AG09319 (cell line): ENCODE measurements at regions not wholly inside any gene's neighbourhood (a gene's known extent, or its start where the extent isn't known, plus 50 kb on each side); places are given as distances from the start of the nearest gene placed in this dataset.
"Not testable (repeated sequence)": the region's sequence is repeated elsewhere in the genome, so short reads cannot be mapped to it uniquely, and the experiment has no call there.

Source experiments
- DNase-seq: peaks from one replicate; pipeline ENCODE4 v3.0.0-alpha.2; 2010; ENCODE audit warnings: low read depth; ENCODE audit errors: extremely low read depth
- TF ChIP-seq, protein P1 (sequence below): IDR thresholded peaks from 2 replicates; pipeline ENCODE4 v1.5.1; 2011; ENCODE audit warnings: low read depth, mild to moderate bottlenecking, inconsistent platforms, low read length, moderate library complexity

DNA sequence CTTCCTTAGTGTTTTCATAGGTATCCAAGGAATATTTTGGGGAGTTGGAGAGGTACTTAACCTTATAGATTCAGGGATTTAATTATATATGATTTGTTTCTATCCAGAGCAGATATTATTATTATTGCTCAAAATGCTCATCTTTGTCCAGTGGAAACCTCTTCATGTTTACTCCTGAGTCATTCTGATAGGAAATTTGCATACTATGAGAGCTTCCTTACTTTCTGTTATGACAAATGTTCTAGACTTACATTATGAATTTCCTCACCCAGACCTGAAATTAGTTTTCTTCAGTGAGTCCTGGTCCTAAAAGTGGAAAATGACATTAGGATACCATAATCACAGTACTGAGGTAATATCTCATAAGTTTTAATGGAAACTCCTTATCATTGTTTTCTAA lies 57.5 kb upstream of the PLPPR5 start:
- no peak for DNase-seq
- TF ChIP-seq, protein P1, sequence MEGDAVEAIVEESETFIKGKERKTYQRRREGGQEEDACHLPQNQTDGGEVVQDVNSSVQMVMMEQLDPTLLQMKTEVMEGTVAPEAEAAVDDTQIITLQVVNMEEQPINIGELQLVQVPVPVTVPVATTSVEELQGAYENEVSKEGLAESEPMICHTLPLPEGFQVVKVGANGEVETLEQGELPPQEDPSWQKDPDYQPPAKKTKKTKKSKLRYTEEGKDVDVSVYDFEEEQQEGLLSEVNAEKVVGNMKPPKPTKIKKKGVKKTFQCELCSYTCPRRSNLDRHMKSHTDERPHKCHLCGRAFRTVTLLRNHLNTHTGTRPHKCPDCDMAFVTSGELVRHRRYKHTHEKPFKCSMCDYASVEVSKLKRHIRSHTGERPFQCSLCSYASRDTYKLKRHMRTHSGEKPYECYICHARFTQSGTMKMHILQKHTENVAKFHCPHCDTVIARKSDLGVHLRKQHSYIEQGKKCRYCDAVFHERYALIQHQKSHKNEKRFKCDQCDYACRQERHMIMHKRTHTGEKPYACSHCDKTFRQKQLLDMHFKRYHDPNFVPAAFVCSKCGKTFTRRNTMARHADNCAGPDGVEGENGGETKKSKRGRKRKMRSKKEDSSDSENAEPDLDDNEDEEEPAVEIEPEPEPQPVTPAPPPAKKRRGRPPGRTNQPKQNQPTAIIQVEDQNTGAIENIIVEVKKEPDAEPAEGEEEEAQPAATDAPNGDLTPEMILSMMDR, result no peak

DNA sequence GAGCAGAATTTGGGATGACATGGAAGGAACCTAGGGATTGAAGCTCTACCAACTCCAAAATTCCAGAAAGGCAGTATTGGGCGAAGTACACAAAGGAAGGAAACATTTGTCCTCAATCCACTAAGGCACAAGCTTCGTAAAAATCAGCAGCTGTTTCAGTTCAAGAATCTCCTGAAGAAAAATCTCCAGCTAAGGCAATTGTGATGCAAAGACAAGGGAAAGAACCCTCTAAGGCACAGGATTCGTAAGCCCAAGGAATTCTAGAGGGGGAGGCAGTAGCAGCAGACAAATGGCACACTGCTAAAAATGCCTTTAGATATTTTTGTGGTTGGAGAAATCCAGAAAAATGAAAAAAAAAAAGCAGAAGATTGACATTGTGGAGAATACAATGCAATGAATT lies 64.5 kb upstream of the PLPPR5 start:
- no peak for DNase-seq
- TF ChIP-seq, protein P1, result no peak

DNA sequence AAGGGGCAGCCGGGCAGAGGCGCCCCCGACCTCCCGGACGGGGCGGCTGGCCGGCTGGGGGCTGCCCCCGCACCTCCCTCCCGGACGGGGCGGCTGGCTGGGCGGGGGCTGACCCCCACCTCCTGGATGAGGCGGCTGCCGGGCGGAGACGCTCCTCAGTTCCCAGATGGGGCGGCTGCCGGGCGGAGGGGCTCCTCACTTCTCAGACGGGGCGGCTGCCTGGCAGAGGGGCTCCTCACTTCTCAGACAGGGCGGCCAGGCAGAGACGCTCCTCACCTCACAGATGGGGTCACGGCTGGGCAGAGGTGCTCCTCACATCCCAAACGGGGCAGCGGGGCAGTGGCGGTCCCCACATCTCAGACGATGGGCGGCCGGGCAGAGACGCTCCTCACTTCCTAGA lies 73.9 kb upstream of the PLPPR5 start:
- not testable (repeated sequence) for DNase-seq

DNA sequence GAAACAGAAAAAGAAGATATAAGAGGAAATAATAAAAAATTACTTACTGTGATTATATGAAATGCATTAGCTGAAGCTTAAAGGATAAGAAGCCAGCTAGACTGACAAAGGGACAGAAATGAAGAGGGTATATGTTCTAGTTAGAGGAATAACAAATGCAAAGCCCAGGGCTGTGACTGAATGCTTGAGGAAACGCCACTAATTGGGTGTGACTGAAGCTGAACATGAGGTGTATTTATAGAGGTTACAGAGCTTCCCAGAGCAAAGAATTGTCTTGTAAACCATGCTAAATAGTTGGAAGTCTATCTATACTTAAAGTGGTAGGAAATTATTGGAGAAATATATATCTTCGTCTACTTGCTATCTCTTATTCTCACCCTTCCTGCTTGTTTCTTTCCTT lies 77.7 kb upstream of the PLPPR5 start:
- DNase-seq, result no peak
- TF ChIP-seq, protein P1, result no peak

DNA sequence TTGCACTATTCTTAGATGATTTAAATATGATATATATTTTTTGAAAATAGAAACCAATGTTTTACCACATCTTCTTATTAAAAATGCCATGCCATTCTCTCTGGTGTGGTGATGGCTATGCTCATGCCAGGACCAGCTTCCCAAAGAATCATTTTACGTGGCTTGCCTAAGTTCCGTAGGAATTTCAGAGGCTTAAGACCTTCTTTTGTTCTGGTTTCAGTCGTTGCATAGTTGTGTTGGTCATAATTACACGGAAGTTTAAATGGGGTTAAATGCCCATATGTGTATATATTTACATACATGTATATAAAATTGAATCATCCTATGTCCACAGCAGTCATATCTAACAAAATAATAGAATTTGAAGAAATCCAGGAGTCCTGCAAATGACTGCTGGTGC lies 78.7 kb upstream of the PLPPR5 start:
- DNase-seq, result no peak
- TF ChIP-seq, protein P1, result no peak

DNA sequence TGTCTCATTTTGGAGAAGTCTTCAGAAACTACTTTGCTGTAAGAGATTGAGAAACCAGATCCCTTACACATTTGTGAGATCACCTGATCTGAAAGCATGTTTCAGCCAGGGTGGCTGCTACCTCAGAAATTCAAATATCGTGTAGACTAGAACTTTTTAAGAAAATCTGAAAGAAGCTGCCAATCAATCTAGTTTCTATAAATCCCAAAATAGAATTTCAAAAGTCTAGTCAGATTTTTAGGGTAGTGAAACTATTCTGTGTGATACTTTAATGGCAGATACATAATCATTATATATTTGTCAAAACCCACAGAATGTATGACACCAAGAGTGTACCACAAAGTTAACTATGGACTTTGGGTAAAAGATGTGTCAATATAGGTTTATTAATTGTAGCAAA lies 79.9 kb upstream of the PLPPR5 start:
- TF ChIP-seq, protein P1, result no peak
- DNase-seq, result no peak

DNA sequence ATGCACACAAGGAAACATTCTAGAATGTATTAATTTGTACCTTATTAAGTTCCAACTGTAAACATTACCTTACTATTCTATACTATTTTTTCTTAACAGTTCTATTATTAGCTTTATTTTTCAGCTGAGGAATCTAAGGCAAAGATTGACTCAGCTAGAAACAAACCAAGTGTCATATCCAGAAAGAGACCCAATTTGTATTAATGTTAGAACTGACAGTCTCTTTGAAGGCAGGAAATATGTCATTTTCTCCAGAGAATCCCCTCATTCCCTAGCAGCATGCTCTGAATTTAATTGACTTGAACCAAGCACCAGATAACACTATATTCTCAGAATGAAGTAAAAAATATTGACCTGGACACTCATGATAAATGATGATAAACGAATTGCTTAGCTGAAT lies 81.4 kb upstream of the PLPPR5 start:
- TF ChIP-seq, protein P1, result no peak
- no peak for DNase-seq

DNA sequence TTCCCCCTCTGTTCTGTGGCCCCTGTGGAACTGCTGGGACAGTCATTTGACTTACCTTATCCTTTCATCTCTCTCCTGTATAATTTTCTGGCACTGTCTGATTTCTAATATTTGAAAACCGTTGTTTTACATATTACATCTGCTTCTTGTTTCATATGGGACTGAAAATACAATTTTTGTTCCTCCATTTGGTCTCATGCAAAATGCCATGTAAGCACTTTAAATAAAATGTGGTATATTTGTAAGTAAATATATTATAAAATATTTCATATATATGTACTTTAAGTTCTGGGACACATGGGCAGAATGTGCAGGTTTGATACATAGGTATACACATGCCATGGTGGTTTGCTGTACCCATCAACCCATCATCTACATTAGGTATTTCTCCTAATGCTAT lies 93.9 kb upstream of the PLPPR5 start:
- no peak for DNase-seq
- TF ChIP-seq, protein P1, result no peak
